ENCODE measurements at regions not wholly inside any gene's neighbourhood (a gene's known extent, or its start where the extent isn't known, plus 50 kb on each side); places are given as distances from the start of the nearest gene placed in this dataset.

DNA sequence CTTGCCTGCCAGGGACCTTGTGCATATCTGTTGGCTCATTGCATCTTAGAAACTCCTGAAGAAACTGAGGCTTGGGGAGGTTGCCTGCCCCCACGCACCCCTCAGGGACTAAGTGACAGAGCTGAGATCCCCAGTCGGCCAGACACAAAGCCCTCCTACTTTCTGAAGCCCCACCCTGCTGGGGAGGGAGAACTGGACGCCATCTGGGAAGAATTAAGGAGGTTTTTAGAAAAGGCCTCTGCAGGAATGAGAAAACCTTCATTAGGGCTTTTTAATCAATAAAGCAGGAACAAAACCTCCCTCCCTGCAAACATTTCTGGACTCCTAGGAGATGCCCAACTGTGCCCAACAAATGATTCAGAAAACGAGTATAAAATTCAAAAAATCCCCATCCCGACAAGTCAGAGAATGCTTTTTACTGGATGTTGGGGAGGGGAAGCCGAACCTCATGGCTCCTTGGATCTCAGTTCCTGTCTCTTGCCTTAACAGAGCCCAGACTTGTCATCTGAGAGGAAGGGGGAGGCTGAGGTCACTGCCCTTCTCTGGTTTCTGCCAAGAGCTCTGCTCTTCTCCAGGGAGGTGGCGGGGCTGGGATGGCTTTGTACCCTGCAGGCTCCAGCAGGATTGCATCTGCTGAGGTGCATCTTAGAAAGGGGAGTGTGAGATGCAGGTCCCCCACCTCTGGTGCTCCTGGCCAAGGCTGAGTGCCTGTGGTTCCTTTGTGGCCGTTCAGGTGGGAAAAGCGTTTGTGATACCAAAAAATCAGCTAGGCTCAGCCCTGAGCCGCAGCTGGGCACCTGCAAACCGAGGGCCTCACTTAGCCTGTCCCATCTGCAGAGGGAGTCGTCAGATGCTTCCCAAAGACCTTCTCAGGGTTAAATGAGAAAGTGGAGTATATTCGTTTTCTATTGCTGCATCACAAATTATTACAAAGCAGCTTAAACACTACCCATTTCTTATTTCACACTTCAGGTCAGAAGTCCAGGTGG, 142.4 kb downstream of the ZFP36L2 start:
- no peak for DNase-seq

DNA sequence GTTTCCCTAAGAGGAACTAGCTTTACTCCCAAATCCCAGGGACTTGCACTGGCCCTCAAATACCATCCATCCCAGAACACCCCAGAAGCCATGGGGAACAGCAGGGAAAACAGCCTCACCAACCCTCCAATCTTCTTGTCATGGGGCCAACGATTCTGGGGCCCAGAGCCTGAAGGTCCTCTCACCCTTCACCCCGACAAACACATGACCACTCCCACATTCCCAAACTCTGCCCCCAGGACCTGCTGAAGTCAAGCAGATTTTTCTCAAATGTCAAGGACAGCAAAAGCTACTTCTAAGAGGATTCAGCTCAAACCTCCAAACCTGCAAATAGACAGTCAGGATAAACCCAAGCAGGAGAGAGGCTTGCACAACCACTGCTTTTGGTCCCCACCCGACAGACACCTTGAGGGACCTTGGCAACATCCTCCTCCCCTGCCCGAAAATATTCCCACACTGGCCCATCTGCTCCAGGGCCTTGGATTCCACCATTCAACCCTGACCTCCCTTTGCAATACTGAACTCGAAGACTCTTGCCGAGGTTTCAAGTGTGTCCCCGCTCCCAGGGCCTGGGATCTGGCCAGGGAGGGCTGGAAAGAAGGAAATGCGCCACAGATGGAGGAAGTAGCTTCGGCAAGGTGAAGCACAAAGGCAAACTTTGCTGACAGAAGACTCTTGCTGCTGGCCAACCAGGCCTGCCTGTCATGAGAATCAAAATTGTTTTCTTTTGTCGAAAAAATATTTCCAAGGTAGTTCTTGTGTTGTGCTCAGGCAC, 143.3 kb downstream of the ZFP36L2 start:
- DNase-seq, result no peak

- no peak for DNase-seq
Observed at GRCh38 chr2:43082111-43082894, 144.1 kb downstream of the ZFP36L2 start.

DNA sequence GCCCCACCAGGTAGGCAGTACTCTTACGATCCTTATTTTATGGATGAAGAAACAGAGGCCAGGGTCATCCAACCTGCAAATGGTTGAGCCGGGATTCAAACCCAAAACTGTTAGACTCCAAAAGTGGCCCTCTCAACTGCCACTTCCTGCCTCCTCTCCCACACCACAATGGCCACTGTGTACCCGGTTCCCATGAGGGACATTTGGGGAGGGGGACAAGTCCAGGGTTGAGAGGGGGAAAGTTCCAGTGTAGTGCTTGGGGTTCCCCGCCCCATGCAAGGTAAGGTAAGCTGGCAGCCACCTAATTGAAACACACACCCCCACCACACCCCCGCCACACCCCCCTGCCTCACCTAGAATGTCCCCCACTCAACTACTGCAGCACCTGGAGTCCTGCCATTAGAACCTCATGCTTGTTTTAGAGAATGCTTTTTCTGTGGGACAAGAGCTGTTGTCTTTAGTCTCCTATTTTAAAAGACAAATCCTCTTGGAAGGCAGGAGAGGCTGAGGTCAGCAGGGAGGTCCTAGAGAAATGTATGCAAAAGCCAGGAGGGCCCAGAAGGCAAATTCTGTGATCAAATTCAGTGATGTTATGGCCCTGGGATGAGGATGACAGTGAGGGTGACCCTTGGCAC, 145.2 kb downstream of the ZFP36L2 start:
- no peak for DNase-seq

DNA sequence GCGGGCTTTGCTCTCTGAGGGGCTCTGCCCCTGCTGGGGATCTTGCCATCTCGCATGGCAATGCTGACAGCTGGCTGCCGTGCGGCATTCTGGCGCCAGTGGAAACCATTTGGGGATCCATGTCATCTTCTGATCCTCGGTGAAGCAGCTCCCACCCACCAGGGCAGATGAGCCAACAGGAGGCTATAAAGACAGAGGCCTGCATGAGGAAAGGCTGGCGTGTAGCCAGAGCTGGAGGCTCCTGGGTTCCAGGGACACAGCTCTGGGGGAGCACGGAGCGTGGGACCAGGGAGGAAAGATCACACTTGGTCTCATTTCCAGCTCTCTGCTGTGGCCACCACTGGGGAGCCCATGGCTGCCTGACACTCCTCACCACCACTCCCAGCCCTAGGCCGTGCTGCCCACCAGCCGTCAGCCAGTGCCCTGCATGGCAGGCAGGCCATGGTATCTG, 145.8 kb downstream of the ZFP36L2 start:
- DNase-seq, result no peak

DNA sequence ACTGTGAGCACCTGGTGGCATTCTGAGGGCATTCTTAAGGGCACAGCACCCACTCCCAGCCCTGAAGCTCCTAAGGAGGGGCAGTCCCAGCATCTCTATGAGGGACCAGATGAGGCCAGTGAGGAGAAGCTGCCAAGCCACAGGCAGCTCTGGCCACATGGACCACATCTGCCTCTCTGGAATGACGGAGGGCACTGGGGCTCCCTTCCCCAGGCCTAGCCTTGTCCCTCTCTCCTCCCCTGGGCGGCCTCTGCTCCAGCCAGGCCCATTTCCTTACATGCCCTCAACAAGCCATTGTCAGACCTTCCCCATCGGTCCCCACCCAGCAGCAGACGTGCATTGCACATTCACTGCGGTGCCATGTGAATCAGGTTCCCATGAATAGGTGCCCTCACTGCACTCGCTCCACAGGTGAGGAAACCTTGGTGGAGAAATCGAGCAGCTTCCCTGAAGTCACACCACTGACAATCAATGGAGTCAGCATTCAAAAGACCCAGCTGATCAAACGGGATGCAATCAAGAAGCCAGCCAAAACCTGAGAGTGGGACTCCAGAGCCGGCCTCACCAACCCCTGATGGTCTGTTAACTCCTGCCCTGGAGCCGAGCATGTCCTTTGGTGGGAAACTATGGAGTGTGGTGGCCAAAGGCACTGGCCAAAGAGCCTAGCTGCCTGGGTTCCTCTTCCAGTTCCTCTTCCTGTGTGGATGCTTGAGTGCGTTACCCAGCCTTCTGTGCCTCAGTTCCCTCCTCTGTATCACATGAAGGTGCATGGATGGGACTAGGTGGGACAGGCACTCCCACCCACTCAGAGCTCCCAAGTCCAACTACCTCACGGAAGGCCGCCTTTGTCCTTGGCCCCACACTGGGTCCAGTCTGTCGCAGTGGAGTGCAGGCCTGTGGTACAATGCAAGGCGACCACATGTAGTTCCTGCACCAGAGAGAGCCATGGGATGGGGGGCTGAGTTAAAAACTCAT, 147.3 kb downstream of the ZFP36L2 start:
- DNase-seq, result no peak

GRCh38 chr2:43078301-43078700, 148.1 kb downstream of the ZFP36L2 start:
- DNase-seq, result no peak

DNA sequence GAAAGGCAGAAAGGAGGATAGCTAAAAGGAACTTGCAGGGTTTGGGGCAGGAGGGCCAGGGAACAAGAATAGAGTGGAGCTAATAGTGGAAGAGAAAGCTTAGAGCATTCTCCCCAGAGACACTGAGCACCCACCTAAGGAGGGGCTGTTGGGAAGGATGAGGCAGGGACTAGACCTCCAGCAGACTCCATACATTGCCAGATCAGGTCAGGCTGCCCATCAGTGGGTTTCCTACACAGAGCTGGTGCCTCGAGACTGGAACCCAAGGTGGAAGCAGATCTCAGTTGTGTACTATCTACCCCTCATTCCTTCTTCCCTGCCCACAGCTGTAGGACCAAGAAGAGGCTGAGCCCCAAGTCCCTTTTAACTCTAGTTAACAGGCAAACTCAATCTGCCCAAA, 148.5 kb downstream of the ZFP36L2 start:
- no peak for DNase-seq

GRCh38 chr2:43076676-43077075, 149.7 kb downstream of the ZFP36L2 start:
- no peak for DNase-seq

DNA sequence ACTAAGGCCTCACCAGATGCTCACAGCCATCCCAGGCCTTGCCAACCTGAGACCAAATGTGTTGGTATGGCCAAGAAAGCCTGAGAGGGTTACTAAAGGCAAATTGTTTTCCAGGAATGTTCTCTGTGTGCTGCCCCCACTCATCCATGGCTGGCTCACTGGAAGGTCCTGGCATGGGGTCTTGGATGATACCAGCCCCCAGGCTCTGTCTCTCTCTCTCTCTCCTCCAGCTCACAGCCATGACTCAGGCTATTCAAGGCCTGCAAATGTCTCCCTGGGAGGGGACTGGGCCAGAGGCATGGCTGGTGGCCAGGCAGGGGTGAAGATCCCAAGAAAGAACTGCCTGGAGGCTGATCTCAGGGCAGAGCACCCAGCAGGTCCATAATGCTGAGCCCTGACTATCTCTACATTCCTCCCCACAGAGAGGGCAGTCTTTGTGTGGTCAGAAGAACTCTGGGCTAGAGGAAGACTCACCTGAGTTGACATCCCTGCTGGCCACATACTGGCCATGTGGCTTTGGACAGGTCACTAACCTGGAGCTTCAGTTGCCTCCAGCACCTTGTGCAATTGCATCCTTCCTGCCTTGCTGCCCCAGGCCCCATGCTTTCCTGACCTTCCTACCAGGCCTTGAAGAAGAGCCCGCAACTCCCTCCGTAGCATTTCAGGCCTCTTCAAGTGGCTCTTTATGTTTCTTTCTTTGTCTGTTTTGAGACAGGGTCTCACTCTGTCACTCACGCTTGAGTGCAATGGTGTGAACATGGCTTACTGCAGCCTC, 150.4 kb downstream of the ZFP36L2 start:
- no peak for DNase-seq

- no peak for DNase-seq
Observed at GRCh38 chr2:43075054-43075593, 151.3 kb downstream of the ZFP36L2 start.

GRCh38 chr2:43074592-43075053, 151.8 kb downstream of the ZFP36L2 start:
- no peak for DNase-seq

DNA sequence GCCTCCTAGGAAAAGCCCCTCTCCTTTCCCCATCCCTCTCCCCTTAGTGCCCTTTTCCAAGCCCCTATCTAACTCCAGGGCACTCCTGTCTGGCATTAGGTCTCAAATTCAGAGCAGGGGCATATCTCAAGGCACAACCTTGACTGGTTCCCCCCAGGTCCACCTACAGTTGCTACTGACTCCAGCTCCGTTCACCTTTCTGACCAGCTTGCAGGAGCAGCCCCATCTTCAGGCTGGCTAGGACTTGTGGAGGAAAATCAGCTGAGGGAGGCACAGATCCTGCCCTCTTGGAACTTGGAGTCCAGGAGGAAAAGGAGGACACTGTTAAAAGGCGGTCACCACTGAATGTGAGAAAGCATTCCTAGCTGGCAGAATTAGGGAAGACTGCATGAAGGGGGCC, 152.4 kb downstream of the ZFP36L2 start:
- DNase-seq, result no peak

DNA sequence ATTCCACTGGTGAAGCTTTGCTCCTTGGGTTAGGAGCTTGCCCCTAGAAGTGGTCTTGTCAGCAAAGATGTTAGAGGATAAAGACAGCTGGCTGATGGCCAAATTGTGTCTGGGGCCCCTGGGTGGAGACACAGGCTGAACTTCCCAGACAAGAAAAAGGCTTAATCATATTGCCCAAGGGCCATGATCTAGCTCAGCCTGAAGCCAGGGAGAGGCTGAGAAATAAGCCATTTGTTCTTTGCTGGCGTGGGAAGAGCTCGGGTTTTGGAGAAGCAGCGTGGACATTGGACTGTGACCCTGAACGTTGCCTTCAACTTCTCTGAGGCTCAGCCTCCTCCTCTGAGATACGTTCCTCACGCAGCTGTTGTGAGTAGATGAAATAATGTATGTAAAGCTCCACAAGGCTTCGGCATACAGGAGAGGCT, 153.0 kb downstream of the ZFP36L2 start:
- DNase-seq, result no peak

DNA sequence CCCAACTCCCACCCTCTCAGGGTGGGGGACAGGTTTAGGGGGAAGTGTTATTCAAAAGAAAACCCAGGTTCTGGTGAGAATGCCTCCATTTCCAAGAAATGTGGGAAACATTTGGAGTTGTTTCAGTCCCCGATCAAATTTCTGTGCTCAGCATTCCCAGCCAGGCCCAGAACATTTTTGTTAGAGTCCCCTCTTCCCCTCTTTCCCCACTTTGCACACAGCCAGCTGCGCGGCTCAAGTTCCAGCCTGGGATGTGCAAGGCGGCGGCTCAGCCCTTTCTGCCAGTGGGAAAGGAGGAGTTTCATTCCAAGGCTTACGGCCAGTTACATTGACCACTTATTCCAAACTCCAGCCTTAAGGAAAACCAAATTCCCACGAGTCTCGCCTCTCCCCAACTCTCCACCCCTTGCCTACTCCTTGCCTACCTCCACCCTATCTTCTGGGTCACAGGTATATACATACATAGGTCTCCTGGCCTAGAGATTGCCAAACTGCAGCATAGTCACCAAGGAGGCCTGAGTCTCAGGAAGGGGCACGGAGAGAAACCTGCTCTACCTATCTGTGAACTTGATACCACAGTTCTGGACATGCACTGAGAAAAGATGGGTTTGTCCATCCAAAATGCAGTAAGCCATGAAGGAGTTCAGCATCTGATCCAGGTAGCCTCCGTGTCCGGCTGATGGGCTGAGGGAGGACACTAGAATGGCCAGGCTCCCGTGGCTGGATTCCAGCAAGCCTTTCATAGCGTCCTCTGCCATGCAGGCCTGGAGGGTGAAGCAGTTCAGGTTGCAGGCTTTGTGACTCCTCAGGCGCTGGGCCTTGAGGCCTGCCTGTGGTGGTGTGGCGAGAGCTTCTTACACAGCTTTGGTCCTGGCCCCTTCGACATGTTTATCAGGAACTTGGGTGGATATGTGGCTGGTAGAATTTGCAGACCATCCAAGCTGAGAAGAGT, 154.5 kb downstream of the ZFP36L2 start:
- DNase-seq, result no peak

- DNase-seq, result no peak
Observed at GRCh38 chr2:43070676-43071502, 155.5 kb downstream of the ZFP36L2 start.

DNA sequence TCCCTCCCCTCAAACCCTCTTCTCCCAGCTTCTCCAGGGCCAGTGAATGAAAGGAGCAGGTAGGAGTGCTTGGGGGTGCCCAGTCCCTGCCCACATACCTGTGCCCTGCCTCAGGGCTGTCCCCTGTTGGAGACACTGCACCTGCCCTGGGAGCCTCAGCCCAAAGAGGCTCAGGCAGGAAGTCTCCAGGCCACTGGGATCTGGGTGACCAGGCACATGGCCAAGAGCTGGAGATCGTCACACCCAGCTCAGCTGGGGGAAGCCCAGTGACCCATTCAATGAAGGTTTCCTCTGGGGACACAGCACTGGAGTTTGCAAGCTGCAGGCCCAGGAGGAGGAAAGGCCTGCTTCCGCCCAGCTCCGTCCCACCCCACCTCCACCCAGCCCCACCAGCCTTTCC, 156.4 kb downstream of the ZFP36L2 start:
- DNase-seq, result no peak

All from activated CD4-positive, alpha-beta T cell treated with anti-CD3 and anti-CD28 coated beads, Interleukin-2, amount 50 U/mL, for 16 hours (primary cell).